AG08395 (cell line): ENCODE measurements at regions not wholly inside any gene's neighbourhood (a gene's known extent, or its start where the extent isn't known, plus 50 kb on each side); places are given as distances from the start of the nearest gene placed in this dataset.

Experiments used
- DNase-seq: peaks from one replicate; pipeline ENCODE4 v3.0.0; 2012; ENCODE audit warnings: mixed read lengths, low spot score

GRCh38 chr5:44868541-44868940 is 59.8 kb downstream of the MRPS30 start:
- DNase-seq: no peak

GRCh38 chr5:44869928-44870327 is 61.2 kb downstream of the MRPS30 start:
- no peak for DNase-seq

GRCh38 chr5:44870430-44870829 is 61.7 kb downstream of the MRPS30 start:
- no peak for DNase-seq

- no peak for DNase-seq
These were observed 62.7 kb downstream of the MRPS30 start for GRCh38 chr5:44871401-44871800.

- DNase-seq: peak; percentile 17
These were observed 67.2 kb downstream of the MRPS30 start for GRCh38 chr5:44875661-44876605.

GRCh38 chr5:44881266-44881665 is 72.5 kb downstream of the MRPS30 start:
- DNase-seq: no peak

GRCh38 chr5:44884036-44884435 is 75.3 kb downstream of the MRPS30 start:
- DNase-seq: no peak

- DNase-seq: no peak
These were observed 77.2 kb downstream of the MRPS30 start for GRCh38 chr5:44885903-44886302.

- no peak for DNase-seq
These were observed 79.0 kb downstream of the MRPS30 start for GRCh38 chr5:44887722-44888121.

GRCh38 chr5:44888435-44888834 is 79.7 kb downstream of the MRPS30 start:
- no peak for DNase-seq

GRCh38 chr5:44891116-44891515 is 82.4 kb downstream of the MRPS30 start:
- no peak for DNase-seq

- DNase-seq: no peak
These were observed 91.7 kb downstream of the MRPS30 start for GRCh38 chr5:44900273-44900954.

- DNase-seq: no peak
These were observed 98.6 kb downstream of the MRPS30 start for GRCh38 chr5:44907396-44907795.

- no peak for DNase-seq
These were observed 100.3 kb downstream of the MRPS30 start for GRCh38 chr5:44909004-44909403.

- DNase-seq: no peak
These were observed 102.8 kb downstream of the MRPS30 start for GRCh38 chr5:44911501-44911900.

GRCh38 chr5:44914221-44914620 is 105.5 kb downstream of the MRPS30 start:
- DNase-seq: no peak

GRCh38 chr5:44919560-44919959 is 110.8 kb downstream of the MRPS30 start:
- no peak for DNase-seq

- no peak for DNase-seq
These were observed 118.5 kb downstream of the MRPS30 start for GRCh38 chr5:44927115-44927733.

GRCh38 chr5:44932922-44933585 is 124.3 kb downstream of the MRPS30 start:
- DNase-seq: no peak

GRCh38 chr5:44933686-44934085 is 124.9 kb downstream of the MRPS30 start:
- no peak for DNase-seq

GRCh38 chr5:44935262-44935661 is 126.5 kb downstream of the MRPS30 start:
- DNase-seq: no peak

- DNase-seq: no peak
These were observed 127.1 kb downstream of the MRPS30 start for GRCh38 chr5:44935871-44936270.
